Breast epithelium (tissue), 4 donors: ENCODE measurements at regions not wholly inside any gene's neighbourhood (a gene's known extent, or its start where the extent isn't known, plus 50 kb on each side); places are given as distances from the start of the nearest gene placed in this dataset.
A peak's percentile ranks its signal among the peaks of the same experiment; 100 is the strongest.

ENCODE experiments used
- DNase-seq, 2 donors: peaks; one replicate each; pipeline ENCODE4 v3.0.0-alpha.2; 2019; ENCODE audit warnings: low spot score in 2 of 2
- H3K27ac ChIP-seq, 2 donors: fragments of 200-600 bp; sonication (generic) in 1 of 2; one replicate each; pipeline ENCODE4 v1.5.1; 2016 to 2019; ENCODE audit warnings: mild to moderate bottlenecking in 1 of 2
- H3K27me3 ChIP-seq, 2 donors: fragments of 200-600 bp; sonication (generic) in 1 of 2; one replicate each; pipeline versions ENCODE4 v1.5.1 to v1.6.0; 2017 to 2019; ENCODE audit warnings: control low read depth in 1 of 2, mild to moderate bottlenecking in 1 of 2
- H3K36me3 ChIP-seq: fragments of 200-600 bp; one replicate; pipeline ENCODE4 v1.5.1; 2019
- H3K4me1 ChIP-seq, 2 donors: fragments of 200-600 bp; sonication (generic); one replicate each; pipeline ENCODE4 v1.5.1; 2016 to 2019; ENCODE audit warnings: control low read depth in 1 of 2
- H3K4me3 ChIP-seq, 3 donors: fragments of 200-600 bp; sonication (generic); 1 replicate in 2 of 3; 2 replicates in 1 of 3; pipeline ENCODE4 v1.5.1; 2016 to 2019; ENCODE audit warnings: mild to moderate bottlenecking in 3 of 3, moderate library complexity in 2 of 3
- H3K9me3 ChIP-seq, 2 donors: fragments of 200-600 bp; sonication (generic) in 1 of 2; one replicate each; pipeline ENCODE4 v1.5.1; 2016 to 2019; ENCODE audit warnings: control low read depth in 1 of 2
- POLR2A ChIP-seq: fragments of 450-650 bp; IDR thresholded peaks from one replicate; pipeline ENCODE4 v1.6.1; 2016; ENCODE audit warnings: antibody characterized with exemption, mild to moderate bottlenecking, moderate library complexity
- POLR2AphosphoS5 ChIP-seq, 3 donors: sonication (generic); formaldehyde crosslinking; IDR thresholded peaks; one replicate each; pipeline ENCODE4 v1.6.1; 2017; ENCODE audit warnings: antibody characterized with exemption in 3 of 3
- intact Hi-C: fragments of 100-400 bp; cut with DNase I; formaldehyde crosslinking; loops from one replicate; pipeline ENCODE4 v1.15.1; 2023; ENCODE audit warnings: low total_unique reads
- TF ChIP-seq, protein P1 (sequence below), 3 donors: fragments of 450-650 bp; IDR thresholded peaks; one replicate each; pipeline ENCODE4 v1.5.1; 2016 to 2017; ENCODE audit warnings: antibody characterized with exemption in 3 of 3, mild to moderate bottlenecking in 3 of 3, moderate library complexity in 3 of 3

DNA sequence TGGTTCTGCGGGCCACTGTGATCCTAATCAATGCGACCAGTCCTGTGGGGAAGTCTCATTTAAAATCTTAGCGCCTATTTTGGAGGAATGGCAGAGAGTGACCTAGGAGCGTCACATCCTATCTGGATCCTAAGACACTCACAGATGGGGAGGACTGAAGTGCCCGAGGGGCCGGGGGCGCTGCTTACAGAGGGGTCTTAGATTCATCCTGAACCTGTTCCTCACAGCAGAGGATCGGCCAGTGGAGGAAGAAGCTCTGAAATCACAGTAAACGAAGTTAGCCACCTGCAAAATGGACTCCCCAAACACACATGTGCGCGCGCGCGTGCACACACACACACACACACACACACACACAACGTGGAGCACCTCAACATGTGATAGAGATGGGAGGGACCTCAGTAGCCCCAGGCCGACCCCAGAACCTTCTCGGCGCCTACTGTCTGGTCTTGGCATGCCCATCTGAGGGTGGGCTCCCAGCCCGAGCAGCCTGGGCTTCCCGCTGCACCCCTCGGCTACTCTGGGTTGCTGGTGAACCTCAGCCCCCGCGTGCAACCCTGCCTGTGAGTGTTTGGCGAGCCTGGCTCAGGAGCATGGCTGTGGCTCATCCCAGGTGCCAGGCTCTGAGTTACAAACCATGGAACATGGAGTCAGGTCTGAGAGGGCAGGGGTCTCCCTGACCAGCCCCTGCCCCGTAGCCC lies 613.3 kb downstream of the TBC1D22A start:
- Histone ChIP-seq H3K9me3 (no peaks in the 10 kb centered on the region), H3K36me3 (no peaks in the 10 kb centered on the region), H3K4me1 (no peaks in the 10 kb centered on the region), H3K4me3 (no peak overlapping the region), H3K27ac (no peak overlapping the region), H3K27me3 (peaks cover 0 to 53% of the 10 kb centered on the region in 2 donors)
- no peak for TF ChIP-seq POLR2AphosphoS5 (IDR thresholded peaks at IDR 0.05)
- TF ChIP-seq, protein P1, sequence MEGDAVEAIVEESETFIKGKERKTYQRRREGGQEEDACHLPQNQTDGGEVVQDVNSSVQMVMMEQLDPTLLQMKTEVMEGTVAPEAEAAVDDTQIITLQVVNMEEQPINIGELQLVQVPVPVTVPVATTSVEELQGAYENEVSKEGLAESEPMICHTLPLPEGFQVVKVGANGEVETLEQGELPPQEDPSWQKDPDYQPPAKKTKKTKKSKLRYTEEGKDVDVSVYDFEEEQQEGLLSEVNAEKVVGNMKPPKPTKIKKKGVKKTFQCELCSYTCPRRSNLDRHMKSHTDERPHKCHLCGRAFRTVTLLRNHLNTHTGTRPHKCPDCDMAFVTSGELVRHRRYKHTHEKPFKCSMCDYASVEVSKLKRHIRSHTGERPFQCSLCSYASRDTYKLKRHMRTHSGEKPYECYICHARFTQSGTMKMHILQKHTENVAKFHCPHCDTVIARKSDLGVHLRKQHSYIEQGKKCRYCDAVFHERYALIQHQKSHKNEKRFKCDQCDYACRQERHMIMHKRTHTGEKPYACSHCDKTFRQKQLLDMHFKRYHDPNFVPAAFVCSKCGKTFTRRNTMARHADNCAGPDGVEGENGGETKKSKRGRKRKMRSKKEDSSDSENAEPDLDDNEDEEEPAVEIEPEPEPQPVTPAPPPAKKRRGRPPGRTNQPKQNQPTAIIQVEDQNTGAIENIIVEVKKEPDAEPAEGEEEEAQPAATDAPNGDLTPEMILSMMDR (IDR thresholded peaks at IDR 0.05): no peak
- TF ChIP-seq POLR2A: no peak
- DNase-seq: peak in 1 of 2 donors; percentile 24
- intact Hi-C loops: no loop called here

DNA sequence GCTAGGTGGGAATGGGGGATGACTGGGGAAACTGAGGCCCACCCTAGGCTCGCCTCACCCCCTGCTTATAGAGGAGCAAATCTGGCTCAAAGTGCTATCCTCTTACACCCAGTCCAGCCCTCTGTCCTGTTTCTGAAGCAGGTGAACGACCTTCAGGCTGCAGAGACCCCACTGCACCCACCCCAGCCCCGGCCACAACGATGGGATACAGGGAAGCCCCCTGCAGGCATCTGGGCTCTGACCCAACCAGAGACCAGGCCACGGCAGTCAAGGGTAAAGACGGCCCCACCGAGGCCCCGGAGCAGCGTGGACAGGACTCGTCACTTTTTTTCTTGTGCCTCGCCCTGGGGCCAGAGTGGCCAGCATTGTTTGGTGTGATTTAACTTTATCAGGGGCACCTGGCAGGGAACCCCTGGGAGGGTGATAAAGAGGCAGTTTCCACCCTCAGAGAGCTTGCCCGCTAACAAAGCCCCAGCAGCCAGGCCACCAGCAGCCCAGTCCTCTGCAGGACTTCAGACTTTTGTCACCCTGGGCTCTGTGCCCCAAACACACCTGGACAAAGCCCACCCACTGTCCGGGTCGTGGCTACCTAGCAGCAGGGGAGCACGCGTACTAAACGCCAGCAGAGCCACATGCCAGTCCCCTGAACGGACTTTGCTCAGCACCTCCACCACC lies 612.6 kb downstream of the TBC1D22A start:
- intact Hi-C loops: no loop called here
- Histone ChIP-seq H3K36me3 (no peaks in the 10 kb centered on the region), H3K4me3 (no peak overlapping the region), H3K9me3 (no peaks in the 10 kb centered on the region), H3K27me3 (peaks cover 0 to 51% of the 10 kb centered on the region in 2 donors), H3K27ac (no peak overlapping the region), H3K4me1 (no peaks in the 10 kb centered on the region)
- peak in 1 of 2 donors; percentile 43 for DNase-seq
- TF ChIP-seq POLR2A: no peak
- no peak for TF ChIP-seq POLR2AphosphoS5 (IDR thresholded peaks at IDR 0.05)
- TF ChIP-seq, protein P1 (IDR thresholded peaks at IDR 0.05): no peak

DNA sequence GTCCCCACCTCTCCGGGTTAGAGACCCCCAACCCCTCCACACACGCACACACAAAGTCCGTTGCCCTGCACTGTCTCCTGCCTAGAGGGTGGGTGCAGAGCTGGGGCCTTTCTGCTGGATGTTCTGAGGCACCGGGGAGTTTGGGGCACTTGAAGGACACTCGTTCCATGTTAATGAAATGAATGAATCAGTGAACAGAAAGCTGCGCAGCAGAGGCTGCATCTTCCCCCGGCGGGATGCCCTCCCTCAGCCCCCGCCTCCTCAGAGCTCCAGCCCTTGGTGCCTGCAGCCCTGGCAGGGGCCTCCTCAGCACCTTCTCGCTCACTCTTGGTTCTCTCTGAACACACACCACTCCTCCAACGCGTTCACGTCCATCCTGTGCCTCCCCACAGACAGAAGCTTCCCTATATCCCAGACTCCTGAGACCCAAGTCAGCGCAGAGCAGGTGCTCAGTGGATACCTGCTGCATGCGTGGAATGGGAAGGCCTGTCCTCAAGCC lies 611.9 kb downstream of the TBC1D22A start:
- Histone ChIP-seq H3K4me3 (no peak overlapping the region), H3K27me3 (peaks cover 0 to 53% of the 10 kb centered on the region in 2 donors), H3K27ac (no peak overlapping the region), H3K4me1 (no peaks in the 10 kb centered on the region), H3K9me3 (no peaks in the 10 kb centered on the region), H3K36me3 (no peaks in the 10 kb centered on the region)
- TF ChIP-seq POLR2A: no peak
- TF ChIP-seq POLR2AphosphoS5 (IDR thresholded peaks at IDR 0.05): no peak
- TF ChIP-seq, protein P1 (IDR thresholded peaks at IDR 0.05): no peak
- intact Hi-C loops: no loop called here
- peak in 1 of 2 donors; percentile 25 for DNase-seq

DNA sequence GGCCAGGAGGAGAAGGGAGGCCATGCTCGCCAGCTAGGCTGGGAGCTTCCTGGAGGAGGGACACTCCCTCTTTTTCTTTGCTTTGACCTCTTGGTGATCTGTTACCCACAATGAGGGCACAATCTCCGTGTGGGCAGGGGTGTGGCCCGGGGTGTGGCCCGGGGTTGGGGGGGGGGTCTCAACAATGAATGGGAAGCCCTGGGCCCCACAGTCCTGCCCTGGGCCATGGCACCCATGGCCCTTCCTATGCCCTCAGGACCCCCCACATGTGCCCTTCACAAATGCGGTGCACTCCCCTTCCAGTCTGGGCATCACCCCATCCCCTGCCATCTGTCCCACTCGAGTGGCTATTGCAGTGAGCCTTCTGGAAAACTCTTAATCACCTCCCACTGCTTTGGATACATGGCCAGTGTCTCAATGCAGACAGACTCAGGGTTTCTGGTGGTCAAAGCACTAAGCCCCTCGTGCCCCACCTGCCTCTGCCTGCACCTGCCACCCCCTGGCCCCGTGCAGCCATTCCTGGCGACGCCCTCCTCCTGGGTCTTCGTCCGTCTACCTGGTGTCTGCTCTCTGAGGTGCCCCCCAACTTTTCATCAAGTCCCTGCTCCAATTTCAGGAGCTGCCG lies 611.3 kb downstream of the TBC1D22A start:
- Histone ChIP-seq H3K27ac (no peak overlapping the region), H3K36me3 (no peaks in the 10 kb centered on the region), H3K4me3 (no peak overlapping the region), H3K4me1 (no peaks in the 10 kb centered on the region), H3K9me3 (no peaks in the 10 kb centered on the region), H3K27me3 (peaks cover 0 to 59% of the 10 kb centered on the region in 2 donors)
- intact Hi-C loops: no loop called here
- no peak for TF ChIP-seq POLR2AphosphoS5 (IDR thresholded peaks at IDR 0.05)
- no peak for TF ChIP-seq POLR2A
- TF ChIP-seq, protein P1 (IDR thresholded peaks at IDR 0.05): no peak
- DNase-seq: peak in 1 of 2 donors; percentile 20
